CD14-positive monocyte (primary cell): ENCODE measurements at regions not wholly inside any gene's neighbourhood (a gene's known extent, or its start where the extent isn't known, plus 50 kb on each side); places are given as distances from the start of the nearest gene placed in this dataset.

Experiments used
- DNase-seq, 3 donors: peaks; one replicate each; pipeline ENCODE4 v3.0.0-alpha.2; 2011 to 2022
- H2AFZ ChIP-seq: 2 replicates; pipeline ENCODE4 v1.6.0; 2012; ENCODE audit warnings: mild to moderate bottlenecking, low read depth, low read length, inconsistent platforms; ENCODE audit not compliant: insufficient read depth, poor library complexity, severe bottlenecking
- H3K27ac ChIP-seq, 2 donors: 1 replicate in 1 of 2; 2 replicates in 1 of 2; pipeline ENCODE4 v1.5.1; 2012 to 2013; ENCODE audit warnings: low read length in 2 of 2, control low read depth in 1 of 2, inconsistent platforms in 1 of 2, low read depth in 1 of 2, mild to moderate bottlenecking in 1 of 2
- H3K27me3 ChIP-seq, 2 donors: one replicate each; pipeline versions ENCODE4 v1.6.0 to v1.6.1; 2011 to 2013; ENCODE audit warnings: low read length in 2 of 2; ENCODE audit not compliant: control insufficient read depth in 2 of 2, insufficient read depth in 2 of 2
- H3K36me3 ChIP-seq, 2 donors: replicated peaks in 1 of 2; 1 replicate in 1 of 2; 2 replicates in 1 of 2; pipeline versions ENCODE4 v1.5.1 to v1.6.1; 2012 to 2013; ENCODE audit warnings: low read length in 2 of 2, control low read depth in 1 of 2, inconsistent platforms in 1 of 2, mild to moderate bottlenecking in 1 of 2; ENCODE audit not compliant: insufficient read depth in 2 of 2, control insufficient read depth in 1 of 2
- H3K4me1 ChIP-seq, 2 donors: 1 replicate in 1 of 2; 2 replicates in 1 of 2; pipeline versions ENCODE4 v1.5.1 to v1.6.1; 2012 to 2013; ENCODE audit warnings: low read length in 2 of 2, control low read depth in 1 of 2, inconsistent platforms in 1 of 2, mild to moderate bottlenecking in 1 of 2, moderate library complexity in 1 of 2; ENCODE audit not compliant: insufficient read depth in 2 of 2, control insufficient read depth in 1 of 2
- H3K4me2 ChIP-seq: replicated peaks from 2 replicates; pipeline ENCODE3; 2012; ENCODE audit warnings: low read length, moderate library complexity, mild to moderate bottlenecking; ENCODE audit not compliant: poor library complexity, severe bottlenecking; ENCODE audit errors: extremely low read depth
- H3K4me3 ChIP-seq, 3 experiments: fragments of 200-600 bp in 1 of 3; sonication (generic) in 1 of 3; replicated peaks in 1 of 3; 1 replicate in 2 of 3; 2 replicates in 1 of 3; pipeline ENCODE4 v1.5.1; 2011 to 2013; ENCODE audit warnings: low read length in 3 of 3, mild to moderate bottlenecking in 3 of 3, control low read depth in 2 of 3, low read depth in 2 of 3, inconsistent platforms in 1 of 3, moderate library complexity in 1 of 3
- H3K79me2 ChIP-seq: 2 replicates; pipeline ENCODE4 v1.6.0; 2012; ENCODE audit warnings: mild to moderate bottlenecking, control low read depth, inconsistent platforms, low read length, moderate library complexity; ENCODE audit not compliant: insufficient read depth
- H3K9ac ChIP-seq: 2 replicates; pipeline ENCODE4 v1.6.0; 2017; ENCODE audit warnings: low read length, mild to moderate bottlenecking; ENCODE audit not compliant: insufficient read depth, poor library complexity, severe bottlenecking
- H3K9me3 ChIP-seq, 2 donors: replicated peaks in 1 of 2; 1 replicate in 1 of 2; 2 replicates in 1 of 2; pipeline versions ENCODE4 v1.5.1 to v1.6.1; 2012 to 2013; ENCODE audit warnings: low read length in 2 of 2, control low read depth in 1 of 2; ENCODE audit not compliant: control insufficient read depth in 1 of 2, insufficient read depth in 1 of 2
- H4K20me1 ChIP-seq: 2 replicates; pipeline ENCODE4 v1.6.0; 2012; ENCODE audit warnings: mild to moderate bottlenecking, low read length, control low read depth, moderate library complexity; ENCODE audit not compliant: insufficient read depth
- H3K27ac Mint-ChIP-seq, 7 donors: one replicate each; pipeline ENCODE4 v1.8.0; 2020; ENCODE audit warnings: mild to moderate bottlenecking in 7 of 7, mixed read lengths in 7 of 7, moderate library complexity in 6 of 7, inconsistent platforms in 2 of 7
- H3K27me3 Mint-ChIP-seq, 3 donors: one replicate each; pipeline ENCODE4 v1.8.0; 2021 to 2022; ENCODE audit warnings: low read depth in 3 of 3, mild to moderate bottlenecking in 3 of 3, mixed read lengths in 3 of 3, moderate library complexity in 3 of 3, inconsistent platforms in 1 of 3
- H3K36me3 Mint-ChIP-seq, 2 donors: one replicate each; pipeline ENCODE4 v1.8.0; 2020; ENCODE audit warnings: mixed read lengths in 2 of 2, inconsistent platforms in 1 of 2, mild to moderate bottlenecking in 1 of 2
- H3K4me1 Mint-ChIP-seq: one replicate; pipeline ENCODE4 v1.8.0; 2020; ENCODE audit warnings: mild to moderate bottlenecking, mixed read lengths
- H3K4me3 Mint-ChIP-seq, 2 donors: one replicate each; pipeline ENCODE4 v1.8.0; 2020; ENCODE audit warnings: mild to moderate bottlenecking in 2 of 2, mixed read lengths in 2 of 2, moderate library complexity in 1 of 2
- H3K9me3 Mint-ChIP-seq, 7 donors: one replicate each; pipeline ENCODE4 v1.8.0; 2020 to 2022; ENCODE audit warnings: mixed read lengths in 7 of 7, mild to moderate bottlenecking in 6 of 7, moderate library complexity in 6 of 7, inconsistent platforms in 2 of 7
- WGBS: methylation state at CpG from one replicate; pipeline ENCODE4 v1.1.5; 2013; ENCODE audit warnings: missing lambda C conversion rate; ENCODE audit not compliant: insufficient coverage; 5-methylcytosine and 5-hydroxymethylcytosine counted together
- intact Hi-C, 2 donors: fragments of 100-400 bp; cut with micrococcal nuclease; formaldehyde crosslinking; loops; one replicate each; pipeline versions ENCODE4 v1.15.0 to v1.15.1; 2023
- TF ChIP-seq, protein P1 (sequence below): fragments of 200-600 bp; IDR thresholded peaks from one replicate; pipeline ENCODE4 v1.8.0; 2022; ENCODE audit warnings: antibody characterized with exemption, mild to moderate bottlenecking

DNA sequence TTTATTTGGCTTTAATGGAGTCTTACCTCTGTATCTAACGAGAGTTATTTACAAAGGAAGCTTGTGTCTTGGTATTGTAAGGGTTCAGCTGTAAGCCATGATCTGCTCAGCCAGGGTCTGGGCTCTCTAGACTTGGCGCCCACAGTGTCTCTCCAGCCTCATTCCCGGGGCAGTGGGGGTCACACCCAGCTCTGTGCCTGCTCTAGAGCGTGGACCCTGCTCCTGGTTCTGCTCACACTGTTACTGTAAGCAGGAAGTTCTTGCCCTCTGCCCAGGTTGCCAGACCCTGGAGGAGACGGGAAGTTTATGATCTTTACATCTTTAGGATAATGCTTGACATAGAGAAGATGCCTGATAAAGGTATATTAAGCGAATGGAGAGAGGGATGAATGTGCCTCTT, 235.7 kb downstream of the PTTG2 start:
- Mint-ChIP-seq H3K27me3 (peaks cover 0 to 2% (median 2%) of the 10 kb centered on the region in 3 donors), H3K27ac (no peak overlapping the region), H3K4me3 (no peak overlapping the region), H3K4me1 (peaks cover 31% of the 10 kb centered on the region), H3K36me3 (no peaks in the 10 kb centered on the region), H3K9me3 (peaks cover 0 to 7% (median 4%) of the 10 kb centered on the region in 7 donors)
- no peak for DNase-seq
- H4K20me1 ChIP-seq, result no peaks in the 10 kb centered on the region
- no peaks in the 10 kb centered on the region for H3K79me2 ChIP-seq
- no peaks in the 10 kb centered on the region for H3K36me3 ChIP-seq
- no peak overlapping the region for H3K4me2 ChIP-seq
- H2AFZ ChIP-seq, result no peak overlapping the region
- no peak overlapping the region for H3K9ac ChIP-seq
- no peaks in the 10 kb centered on the region for H3K27me3 ChIP-seq
- 81% methylated on average over 5 of the region's 6 CpGs for WGBS
- no peak overlapping the region for H3K4me3 ChIP-seq
- intact Hi-C loops, result no loop called here
- H3K27ac ChIP-seq, result no peak overlapping the region
- peaks cover 4% of the 10 kb centered on the region in 2 donors for H3K9me3 ChIP-seq
- H3K4me1 ChIP-seq, result peaks cover 37% of the 10 kb centered on the region in 2 donors
- TF ChIP-seq, protein P1, sequence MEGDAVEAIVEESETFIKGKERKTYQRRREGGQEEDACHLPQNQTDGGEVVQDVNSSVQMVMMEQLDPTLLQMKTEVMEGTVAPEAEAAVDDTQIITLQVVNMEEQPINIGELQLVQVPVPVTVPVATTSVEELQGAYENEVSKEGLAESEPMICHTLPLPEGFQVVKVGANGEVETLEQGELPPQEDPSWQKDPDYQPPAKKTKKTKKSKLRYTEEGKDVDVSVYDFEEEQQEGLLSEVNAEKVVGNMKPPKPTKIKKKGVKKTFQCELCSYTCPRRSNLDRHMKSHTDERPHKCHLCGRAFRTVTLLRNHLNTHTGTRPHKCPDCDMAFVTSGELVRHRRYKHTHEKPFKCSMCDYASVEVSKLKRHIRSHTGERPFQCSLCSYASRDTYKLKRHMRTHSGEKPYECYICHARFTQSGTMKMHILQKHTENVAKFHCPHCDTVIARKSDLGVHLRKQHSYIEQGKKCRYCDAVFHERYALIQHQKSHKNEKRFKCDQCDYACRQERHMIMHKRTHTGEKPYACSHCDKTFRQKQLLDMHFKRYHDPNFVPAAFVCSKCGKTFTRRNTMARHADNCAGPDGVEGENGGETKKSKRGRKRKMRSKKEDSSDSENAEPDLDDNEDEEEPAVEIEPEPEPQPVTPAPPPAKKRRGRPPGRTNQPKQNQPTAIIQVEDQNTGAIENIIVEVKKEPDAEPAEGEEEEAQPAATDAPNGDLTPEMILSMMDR, result no peak

DNA sequence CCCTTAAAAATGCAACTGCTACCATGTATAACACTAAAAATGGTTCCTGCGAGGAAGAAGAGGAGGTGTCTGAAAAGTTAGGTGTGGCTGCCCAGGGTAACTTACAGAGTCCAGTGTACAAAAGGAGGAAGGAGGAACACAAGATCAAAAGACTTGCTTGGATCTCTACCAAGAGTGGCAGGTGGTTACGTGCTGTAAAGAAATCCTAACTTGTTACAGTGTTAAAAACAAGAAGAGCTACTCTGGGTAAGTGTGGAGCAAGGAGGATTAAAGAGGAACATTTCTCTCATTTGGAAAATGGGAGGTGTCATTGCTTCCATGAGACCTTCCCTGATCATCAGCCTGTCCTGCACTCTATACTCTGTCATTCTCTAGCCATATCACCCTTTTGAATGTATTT, 242.0 kb downstream of the PTTG2 start:
- Histone ChIP-seq H3K36me3 (no peaks in the 10 kb centered on the region), H3K4me3 (no peak overlapping the region), H3K4me1 (no peaks in the 10 kb centered on the region), H4K20me1 (no peaks in the 10 kb centered on the region), H3K27me3 (no peaks in the 10 kb centered on the region), H3K9ac (no peak overlapping the region), H3K9me3 (no peaks in the 10 kb centered on the region), H3K27ac (no peak overlapping the region), H3K79me2 (no peaks in the 10 kb centered on the region), H3K4me2 (no peak overlapping the region), H2AFZ (no peak overlapping the region)
- Mint-ChIP-seq H3K27me3 (no peaks in the 10 kb centered on the region), H3K4me3 (no peak overlapping the region), H3K9me3 (peaks cover 0 to 2% (median 0%) of the 10 kb centered on the region in 7 donors), H3K4me1 (peaks cover 4% of the 10 kb centered on the region), H3K36me3 (no peaks in the 10 kb centered on the region), H3K27ac (no peak overlapping the region)
- no peak for DNase-seq
- WGBS, result 55% methylated on average over 1 of the region's 2 CpGs
- TF ChIP-seq, protein P1, result no peak
- intact Hi-C loops, result no loop called here
